ENCODE measurements at regions not wholly inside any gene's neighbourhood (a gene's known extent, or its start where the extent isn't known, plus 50 kb on each side); places are given as distances from the start of the nearest gene placed in this dataset.
A peak's percentile ranks its signal among the peaks of the same experiment; 100 is the strongest.

DNA sequence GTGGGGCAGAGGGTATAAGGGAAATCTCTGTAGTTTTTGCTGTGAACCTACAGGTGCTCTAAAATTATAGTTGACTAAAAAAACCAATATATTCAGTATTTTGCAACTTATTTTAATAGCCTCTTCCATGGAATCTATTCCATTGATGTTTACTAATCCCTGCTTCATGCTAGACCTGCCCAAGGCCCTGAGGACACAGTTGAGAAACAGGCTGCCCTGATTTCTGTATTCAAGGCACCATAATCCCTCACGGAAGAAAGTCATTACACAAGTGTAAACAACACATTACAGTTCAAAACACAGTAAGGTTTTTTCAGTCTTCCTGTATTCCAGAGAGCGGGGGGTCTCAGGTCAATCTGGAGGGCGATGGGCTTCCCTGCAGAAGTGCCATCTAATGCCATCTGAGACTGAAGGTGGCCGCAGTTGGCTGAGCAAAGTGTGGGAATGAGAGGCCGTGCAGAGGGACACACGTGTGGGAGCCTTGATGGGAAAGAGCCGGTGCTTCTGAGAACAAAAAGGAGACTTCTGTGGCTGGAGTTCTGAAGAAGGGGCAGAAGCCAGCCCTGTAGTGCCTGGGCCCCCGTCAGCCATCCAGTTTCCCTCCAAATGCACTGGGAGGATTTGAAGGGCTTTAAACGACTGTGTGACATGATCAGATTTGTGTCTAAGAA lies 146.9 kb downstream of the PTPN20 start:
- H3K4me3 ChIP-seq (ENCODE audit: low read depth, poor library complexity, severe bottlenecking): no peak overlapping the region
- WGBS, 2 donors: 88 to 93% methylated on average over 9 of the region's 9 CpGs
- peak in 1 of 2 donors; percentile 53 for DNase-seq (ENCODE audit: low spot score in 2 of 2)
- intact Hi-C loops (cut with DNase I; ENCODE audit: low total_unique reads): no loop called here
- TF ChIP-seq POLR2A (IDR thresholded peaks at IDR 0.05): no peak
- TF ChIP-seq, protein P1, sequence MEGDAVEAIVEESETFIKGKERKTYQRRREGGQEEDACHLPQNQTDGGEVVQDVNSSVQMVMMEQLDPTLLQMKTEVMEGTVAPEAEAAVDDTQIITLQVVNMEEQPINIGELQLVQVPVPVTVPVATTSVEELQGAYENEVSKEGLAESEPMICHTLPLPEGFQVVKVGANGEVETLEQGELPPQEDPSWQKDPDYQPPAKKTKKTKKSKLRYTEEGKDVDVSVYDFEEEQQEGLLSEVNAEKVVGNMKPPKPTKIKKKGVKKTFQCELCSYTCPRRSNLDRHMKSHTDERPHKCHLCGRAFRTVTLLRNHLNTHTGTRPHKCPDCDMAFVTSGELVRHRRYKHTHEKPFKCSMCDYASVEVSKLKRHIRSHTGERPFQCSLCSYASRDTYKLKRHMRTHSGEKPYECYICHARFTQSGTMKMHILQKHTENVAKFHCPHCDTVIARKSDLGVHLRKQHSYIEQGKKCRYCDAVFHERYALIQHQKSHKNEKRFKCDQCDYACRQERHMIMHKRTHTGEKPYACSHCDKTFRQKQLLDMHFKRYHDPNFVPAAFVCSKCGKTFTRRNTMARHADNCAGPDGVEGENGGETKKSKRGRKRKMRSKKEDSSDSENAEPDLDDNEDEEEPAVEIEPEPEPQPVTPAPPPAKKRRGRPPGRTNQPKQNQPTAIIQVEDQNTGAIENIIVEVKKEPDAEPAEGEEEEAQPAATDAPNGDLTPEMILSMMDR (IDR thresholded peaks at IDR 0.05): no peak

GRCh38 chr10:47058961-47059391 lies 147.7 kb downstream of the PTPN20 start:
- 54 to 67% methylated on average over 11 of the region's 11 CpGs for WGBS, 2 donors

GRCh38 chr10:47059606-47060311 lies 148.5 kb downstream of the PTPN20 start:
- no peak for TF ChIP-seq POLR2A (IDR thresholded peaks at IDR 0.05)
- TF ChIP-seq, protein P1 (IDR thresholded peaks at IDR 0.05): no peak
- intact Hi-C loops (cut with DNase I; ENCODE audit: low total_unique reads): no loop called here
- peak in 1 of 2 donors; percentile 68 for DNase-seq (ENCODE audit: low spot score in 2 of 2)
- 93 to 97% methylated on average over 15 of the region's 15 CpGs for WGBS, 2 donors
- H3K4me3 ChIP-seq (ENCODE audit: low read depth, poor library complexity, severe bottlenecking): no peak overlapping the region

More at GRCh38 chr10:47058961-47059391, 147.7 kb downstream of the PTPN20 start:
- intact Hi-C loops (cut with DNase I; ENCODE audit: low total_unique reads): no loop called here
- TF ChIP-seq POLR2A (IDR thresholded peaks at IDR 0.05): no peak
- TF ChIP-seq, protein P1 (IDR thresholded peaks at IDR 0.05): no peak
- peak in 1 of 2 donors; percentile 42 for DNase-seq (ENCODE audit: low spot score in 2 of 2)
- H3K4me3 ChIP-seq (ENCODE audit: low read depth, poor library complexity, severe bottlenecking): no peak overlapping the region

DNA sequence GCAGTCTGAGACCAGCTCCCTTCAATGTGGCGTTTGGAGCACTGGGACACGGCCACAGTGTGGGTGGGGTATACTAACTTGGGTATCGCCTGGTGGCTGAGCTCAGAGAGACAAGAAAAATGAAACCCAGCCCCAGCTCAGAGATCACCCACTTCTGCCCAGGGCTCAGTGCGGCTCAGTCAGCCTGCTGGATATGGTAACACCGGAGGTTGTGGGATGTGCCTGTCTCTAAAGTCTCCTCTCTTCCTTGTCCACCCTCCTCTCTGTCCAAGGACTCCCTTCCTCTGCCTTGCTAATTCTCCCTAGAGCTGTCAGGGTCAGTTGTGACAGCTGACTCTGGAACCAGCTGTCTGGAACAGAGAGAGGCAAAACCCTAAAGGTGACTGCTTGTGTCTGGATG lies 149.1 kb downstream of the PTPN20 start:
- H3K4me3 ChIP-seq (ENCODE audit: low read depth, poor library complexity, severe bottlenecking): no peak overlapping the region
- no peak for DNase-seq (ENCODE audit: low spot score in 2 of 2)
- no peak for TF ChIP-seq POLR2A (IDR thresholded peaks at IDR 0.05)
- TF ChIP-seq, protein P1 (IDR thresholded peaks at IDR 0.05): no peak
- intact Hi-C loops (cut with DNase I; ENCODE audit: low total_unique reads): no loop called here
- WGBS, 2 donors: 90 to 100% methylated on average over 5 of the region's 5 CpGs

GRCh38 chr10:47060993-47061500 lies 149.8 kb downstream of the PTPN20 start:
- 88 to 90% methylated on average over 8 of the region's 8 CpGs for WGBS, 2 donors
- intact Hi-C loops (cut with DNase I; ENCODE audit: low total_unique reads): no loop called here
- no peak for TF ChIP-seq POLR2A (IDR thresholded peaks at IDR 0.05)
- TF ChIP-seq, protein P1 (IDR thresholded peaks at IDR 0.05): no peak
- no peak for DNase-seq (ENCODE audit: low spot score in 2 of 2)
- H3K4me3 ChIP-seq (ENCODE audit: low read depth, poor library complexity, severe bottlenecking): no peak overlapping the region

All from lower leg skin (tissue), 4 donors.